ENCODE measurements at regions not wholly inside any gene's neighbourhood (a gene's known extent, or its start where the extent isn't known, plus 50 kb on each side); places are given as distances from the start of the nearest gene placed in this dataset.
"Not testable (repeated sequence)": the region's sequence is repeated elsewhere in the genome, so short reads cannot be mapped to it uniquely, and the experiment has no call there.

- Histone ChIP-seq H3K9ac (ENCODE audit: low read length) (no peak overlapping the region), H3K4me3 (ENCODE audit: low read length) (no peak overlapping the region), H3K4me2 (ENCODE audit: low read length) (no peak overlapping the region), H4K20me1 (ENCODE audit: insufficient read depth) (no peaks in the 10 kb centered on the region), H3K79me2 (replicated peaks; ENCODE audit: insufficient read depth, low read length) (no peaks in the 10 kb centered on the region), H3K9me2 (ENCODE audit: insufficient read depth, low read length) (no peaks in the 10 kb centered on the region), H3K9me3 (ENCODE audit: low read length) (no peaks in the 10 kb centered on the region), H3K27ac (ENCODE audit: low read length) (no peak overlapping the region), H3K27me3 (ENCODE audit: insufficient read depth, low read depth, low read length) (no peaks in the 10 kb centered on the region), H2AFZ (ENCODE audit: low read depth, low read length) (no peak overlapping the region), H3K36me3 (ENCODE audit: insufficient read depth, low read length) (no peaks in the 10 kb centered on the region), H3F3A (ENCODE audit: insufficient read depth, low read length, poor library complexity, severe bottlenecking) (no peaks in the 10 kb centered on the region)
- TF ChIP-seq SMC3 (conservative IDR thresholded peaks at IDR 0.05; ENCODE audit: poor library complexity) (no peak), RAD21 (conservative IDR thresholded peaks at IDR 0.05) (no peak), CTCF (IDR thresholded peaks at IDR 0.05; ENCODE audit: poor library complexity, severe bottlenecking) (no peak), MXI1 (conservative IDR thresholded peaks at IDR 0.05; ENCODE audit: poor library complexity, severe bottlenecking) (no peak), TAF1 (IDR thresholded peaks at IDR 0.05; ENCODE audit: low read depth) (no peak), EP300 (conservative IDR thresholded peaks at IDR 0.05; ENCODE audit: poor library complexity, severe bottlenecking) (no peak), REST (IDR thresholded peaks at IDR 0.05; ENCODE audit: borderline replicate concordance) (no peak), EZH2 (IDR thresholded peaks at IDR 0.05; ENCODE audit: borderline replicate concordance, insufficient read depth, low read length, poor library complexity, severe bottlenecking) (no peak), POLR2AphosphoS5 (IDR thresholded peaks at IDR 0.05) (no peak)
Observed at GRCh38 chr14:63130531-63130930, 73.7 kb upstream of the RHOJ start.

- H3K27ac ChIP-seq (ENCODE audit: low read length); H3K79me2 ChIP-seq (replicated peaks; ENCODE audit: insufficient read depth, low read length); H3F3A ChIP-seq (ENCODE audit: insufficient read depth, low read length, poor library complexity, severe bottlenecking); H3K9me2 ChIP-seq (ENCODE audit: insufficient read depth, low read length); H4K20me1 ChIP-seq (ENCODE audit: insufficient read depth); H2AFZ ChIP-seq (ENCODE audit: low read depth, low read length); H3K4me3 ChIP-seq (ENCODE audit: low read length); H3K9ac ChIP-seq (ENCODE audit: low read length); H3K4me2 ChIP-seq (ENCODE audit: low read length); H3K9me3 ChIP-seq (ENCODE audit: low read length); H3K36me3 ChIP-seq (ENCODE audit: insufficient read depth, low read length); H3K27me3 ChIP-seq (ENCODE audit: insufficient read depth, low read depth, low read length): not testable (repeated sequence)
Observed at GRCh38 chr14:63106487-63106886, 61.2 kb upstream of the KCNH5 start.

GRCh38 chr14:63100552-63100951, 55.3 kb upstream of the KCNH5 start:
- Histone ChIP-seq H3K9me3 (ENCODE audit: low read length) (no peaks in the 10 kb centered on the region), H3K4me2 (ENCODE audit: low read length) (no peak overlapping the region), H3K36me3 (ENCODE audit: insufficient read depth, low read length) (no peaks in the 10 kb centered on the region), H2AFZ (ENCODE audit: low read depth, low read length) (no peak overlapping the region), H3K9me2 (ENCODE audit: insufficient read depth, low read length) (no peaks in the 10 kb centered on the region), H3K4me3 (ENCODE audit: low read length) (no peak overlapping the region), H3K27me3 (ENCODE audit: insufficient read depth, low read depth, low read length) (no peaks in the 10 kb centered on the region), H3K27ac (ENCODE audit: low read length) (no peak overlapping the region), H3F3A (ENCODE audit: insufficient read depth, low read length, poor library complexity, severe bottlenecking) (no peaks in the 10 kb centered on the region), H4K20me1 (ENCODE audit: insufficient read depth) (no peaks in the 10 kb centered on the region), H3K79me2 (replicated peaks; ENCODE audit: insufficient read depth, low read length) (no peaks in the 10 kb centered on the region), H3K9ac (ENCODE audit: low read length) (no peak overlapping the region)
- TF ChIP-seq MXI1 (conservative IDR thresholded peaks at IDR 0.05; ENCODE audit: poor library complexity, severe bottlenecking) = no peak
- no peak for TF ChIP-seq EZH2 (IDR thresholded peaks at IDR 0.05; ENCODE audit: borderline replicate concordance, insufficient read depth, low read length, poor library complexity, severe bottlenecking)
- no peak for TF ChIP-seq SMC3 (conservative IDR thresholded peaks at IDR 0.05; ENCODE audit: poor library complexity)
- no peak for TF ChIP-seq REST (IDR thresholded peaks at IDR 0.05; ENCODE audit: borderline replicate concordance)
- TF ChIP-seq TAF1 (IDR thresholded peaks at IDR 0.05; ENCODE audit: low read depth) = no peak
- no peak for TF ChIP-seq EP300 (conservative IDR thresholded peaks at IDR 0.05; ENCODE audit: poor library complexity, severe bottlenecking)
